GM21528 (cell line): ENCODE measurements at regions not wholly inside any gene's neighbourhood (a gene's known extent, or its start where the extent isn't known, plus 50 kb on each side); places are given as distances from the start of the nearest gene placed in this dataset.
"Not testable (repeated sequence)": the region's sequence is repeated elsewhere in the genome, so short reads cannot be mapped to it uniquely, and the experiment has no call there.

Source experiments
- ATAC-seq: cut with Tn5 transposase; IDR thresholded peaks from one replicate; pipeline ENCODE4 v1.9.1; 2021; ENCODE audit warnings: mild to moderate bottlenecking, moderate library complexity; ENCODE audit not compliant: unreplicated experiment, low FRiP score

DNA sequence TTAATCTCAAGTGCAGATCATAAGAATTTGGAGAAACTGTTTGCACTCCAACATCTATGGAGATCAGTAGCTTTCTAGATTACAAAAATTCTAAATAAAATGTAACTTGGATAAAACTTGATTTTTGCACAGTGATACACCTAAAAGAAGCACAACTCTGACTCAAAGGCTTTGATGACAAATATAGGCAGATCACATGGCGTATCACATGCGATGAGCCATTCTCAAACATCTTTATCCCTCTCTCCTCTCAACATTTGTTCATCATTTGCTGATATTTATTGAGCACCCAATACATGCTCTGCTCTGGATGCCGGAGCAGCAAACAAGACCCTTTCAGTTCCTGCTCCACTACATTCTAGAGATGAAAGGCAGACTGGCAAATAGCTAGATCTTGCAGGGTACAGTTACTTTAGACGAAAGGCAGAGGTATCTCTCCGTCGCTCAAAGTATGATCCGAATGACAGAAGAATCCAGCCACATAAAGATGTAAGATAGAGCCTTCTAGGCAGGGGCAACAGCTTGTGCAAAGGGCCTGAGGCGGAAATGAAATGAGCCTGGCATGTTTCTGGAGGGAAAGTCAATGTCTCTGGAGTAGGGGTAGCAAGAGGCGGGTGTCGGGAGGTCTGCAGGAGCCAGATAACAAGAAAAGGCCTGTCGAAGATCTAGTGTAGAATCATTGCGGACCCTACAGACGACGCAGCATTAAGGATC lies 145.8 kb upstream of the ERRFI1 start:
- no peak for ATAC-seq

DNA sequence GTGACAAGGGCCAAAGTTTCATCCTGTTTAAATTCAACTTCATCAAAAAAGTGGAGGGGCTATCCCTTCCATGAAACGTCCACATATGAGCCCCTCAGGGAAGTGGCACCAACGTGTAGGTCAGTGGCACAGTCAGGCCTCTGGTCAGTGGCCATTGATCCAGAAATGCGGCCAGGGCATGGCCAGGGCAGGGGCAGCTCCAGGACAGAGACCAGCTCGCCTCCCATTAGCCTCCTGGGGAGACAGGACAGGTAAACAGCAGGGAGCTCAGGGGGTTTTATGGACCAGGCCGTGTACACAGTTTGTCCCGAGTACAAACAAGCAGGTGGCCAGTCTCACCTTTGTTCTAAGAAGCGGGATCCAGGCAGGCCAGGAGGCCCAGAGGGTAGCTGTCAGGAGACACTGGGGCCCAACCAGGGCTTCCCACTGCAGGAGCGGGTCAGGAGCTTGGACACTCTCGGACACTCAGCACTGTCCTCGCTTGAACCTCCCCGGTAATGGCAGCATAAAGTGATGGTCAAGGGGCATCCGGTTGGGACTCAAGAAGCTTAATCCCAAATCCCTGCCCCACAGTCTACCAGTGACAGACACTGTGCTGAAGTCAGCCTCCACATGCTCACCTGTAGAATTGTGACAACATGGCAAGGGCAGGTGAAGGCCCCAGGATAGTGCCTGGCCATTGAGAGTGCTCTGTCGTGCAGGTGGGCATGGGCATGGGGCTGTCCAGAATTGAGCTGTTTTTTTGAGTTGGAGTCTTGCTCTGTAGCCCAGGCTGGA lies 144.1 kb upstream of the ERRFI1 start:
- ATAC-seq, result no peak

DNA sequence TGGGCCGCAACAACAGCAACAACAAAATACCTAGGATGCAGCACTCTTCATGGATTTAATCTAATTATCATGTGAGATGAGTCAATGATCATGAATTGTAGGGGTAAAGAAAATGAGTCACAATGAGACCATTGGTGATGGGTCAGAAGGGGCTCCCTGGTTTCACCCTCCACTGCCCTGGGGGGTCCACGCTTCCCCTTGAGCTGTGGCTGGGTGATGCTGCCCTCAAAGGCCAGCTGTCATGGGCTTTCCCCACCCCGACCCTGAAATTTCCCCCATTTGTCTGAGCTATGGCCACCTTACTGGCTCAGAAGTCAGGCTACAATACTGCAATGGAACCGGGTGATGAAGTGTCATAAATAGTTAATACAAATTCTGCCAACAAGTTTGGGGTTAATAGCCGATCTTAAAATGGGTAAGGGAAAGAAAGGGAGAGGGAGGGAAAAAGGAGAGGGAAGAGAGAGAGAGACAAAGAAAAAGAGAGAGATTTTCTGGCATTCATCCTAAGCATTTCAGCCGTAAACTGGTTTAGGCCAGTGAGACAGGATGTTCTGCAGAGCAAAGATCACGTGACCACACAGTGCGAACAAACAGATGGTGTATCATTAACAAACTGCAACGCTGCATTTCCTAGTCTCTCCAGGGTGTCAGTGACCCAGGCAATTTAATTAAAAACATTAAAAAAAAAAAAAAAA lies 143.4 kb upstream of the ERRFI1 start:
- ATAC-seq, result no peak

DNA sequence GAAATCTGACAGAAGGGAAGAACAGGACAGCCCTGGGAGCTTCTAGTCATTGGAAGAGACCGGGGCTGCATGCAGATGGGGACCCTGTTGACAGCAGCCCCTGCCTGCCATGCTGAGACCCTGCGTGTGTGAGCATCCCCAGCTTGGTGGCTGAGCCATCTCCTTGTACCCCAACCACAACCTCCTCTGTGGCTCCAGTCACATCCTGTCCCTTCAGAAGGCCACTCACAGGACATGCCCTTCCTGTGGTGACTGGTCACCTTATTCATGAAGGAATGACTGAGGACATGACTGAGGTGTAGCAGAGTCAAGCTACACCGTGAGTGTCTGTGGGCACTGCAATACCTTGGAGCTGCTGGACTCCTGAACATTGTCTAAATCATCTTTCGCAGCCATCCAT lies 141.8 kb upstream of the ERRFI1 start:
- no peak for ATAC-seq

DNA sequence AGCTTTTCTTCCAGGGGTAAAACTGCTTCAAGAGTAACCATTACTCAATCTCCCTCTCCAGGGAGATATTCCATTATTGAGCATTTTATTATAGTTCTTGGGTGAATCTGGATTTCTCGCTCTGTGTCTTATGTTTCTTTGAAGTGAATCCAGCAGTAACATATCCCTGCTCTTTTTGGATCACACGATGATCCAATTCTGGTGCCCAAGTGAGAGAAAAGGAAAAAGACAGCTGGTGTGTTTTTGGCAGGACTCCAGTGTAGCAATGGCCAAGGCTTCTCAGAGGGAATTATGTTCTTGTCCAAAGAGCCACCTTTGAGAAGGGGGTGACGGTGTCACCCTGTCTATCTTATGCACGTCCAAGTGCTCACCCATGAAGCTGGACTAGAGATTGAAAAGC lies 140.3 kb upstream of the ERRFI1 start:
- ATAC-seq, result no peak

DNA sequence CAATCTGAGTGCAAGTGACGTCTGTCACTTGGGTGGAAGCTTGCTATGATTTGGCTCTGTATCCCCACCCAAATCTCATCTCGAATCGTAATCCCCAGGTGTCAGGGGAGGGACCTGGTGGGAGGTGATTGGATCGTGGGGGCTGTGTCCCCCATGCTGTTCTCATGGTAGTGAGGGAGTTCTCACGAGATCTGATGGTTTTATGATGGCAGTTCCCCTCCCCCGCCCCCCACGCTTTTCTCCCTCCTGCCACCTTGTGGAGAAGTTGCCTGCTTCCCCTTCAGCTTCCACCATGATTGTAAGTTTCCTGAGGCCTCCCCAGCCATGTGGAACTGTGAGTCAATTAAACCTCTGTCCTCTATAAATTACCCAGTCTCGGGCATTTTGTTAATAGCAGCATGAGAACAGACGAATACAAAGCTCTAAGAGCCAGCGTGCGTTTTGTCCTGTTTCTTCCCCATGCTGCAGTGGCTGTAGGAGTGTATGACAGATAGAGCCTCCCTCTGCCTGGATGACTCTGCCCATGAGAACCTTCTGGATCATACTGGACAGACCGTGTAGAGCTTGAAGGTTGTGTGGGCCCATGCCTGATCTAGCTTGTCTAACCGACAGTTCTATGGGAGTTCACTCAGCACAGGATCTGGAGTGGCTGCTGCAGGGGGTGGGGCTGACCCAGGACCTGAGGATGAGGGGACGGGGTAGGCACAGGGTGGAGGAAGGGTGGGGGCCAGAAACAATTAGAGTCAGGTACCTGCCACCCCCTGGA lies 139.7 kb upstream of the ERRFI1 start:
- no peak for ATAC-seq

DNA sequence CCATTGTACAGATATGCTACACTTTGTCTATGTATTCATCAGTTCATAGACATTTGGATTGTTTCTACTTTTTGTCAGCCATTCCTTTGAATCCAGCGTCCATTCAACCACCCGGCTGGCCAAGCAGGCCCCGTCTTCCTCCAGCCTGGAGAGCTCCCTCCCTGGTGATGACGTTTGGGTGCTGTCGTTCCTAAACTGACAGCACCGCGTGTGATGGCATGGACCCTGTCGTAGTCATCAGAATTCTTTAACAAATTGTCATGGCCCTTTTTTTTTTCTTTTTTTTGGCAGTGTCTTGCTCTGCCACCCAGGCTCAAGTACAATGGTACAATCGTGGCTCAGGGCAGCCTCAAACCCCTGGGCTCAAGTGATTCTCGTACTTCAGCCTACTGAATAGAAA lies 138.6 kb upstream of the ERRFI1 start:
- no peak for ATAC-seq

DNA sequence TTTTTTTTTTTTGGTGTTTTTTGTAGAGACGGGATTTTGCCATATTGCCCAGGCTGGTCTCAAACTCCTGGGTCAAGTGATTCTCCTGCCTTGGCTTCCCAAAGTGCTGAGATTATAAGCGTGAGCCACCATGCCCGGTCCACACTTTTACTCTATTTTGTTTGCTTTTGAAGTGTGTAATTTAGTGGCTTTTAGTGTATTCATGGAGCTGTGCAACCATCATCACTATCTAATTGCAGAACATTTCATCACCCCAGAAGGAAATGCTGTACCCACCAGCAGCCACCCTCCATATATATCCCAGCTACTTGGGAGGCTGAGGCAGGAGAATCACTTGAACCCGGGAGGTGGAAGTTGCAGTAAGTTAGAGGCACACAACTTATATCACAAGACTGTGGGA lies 136.9 kb upstream of the ERRFI1 start:
- no peak for ATAC-seq

DNA sequence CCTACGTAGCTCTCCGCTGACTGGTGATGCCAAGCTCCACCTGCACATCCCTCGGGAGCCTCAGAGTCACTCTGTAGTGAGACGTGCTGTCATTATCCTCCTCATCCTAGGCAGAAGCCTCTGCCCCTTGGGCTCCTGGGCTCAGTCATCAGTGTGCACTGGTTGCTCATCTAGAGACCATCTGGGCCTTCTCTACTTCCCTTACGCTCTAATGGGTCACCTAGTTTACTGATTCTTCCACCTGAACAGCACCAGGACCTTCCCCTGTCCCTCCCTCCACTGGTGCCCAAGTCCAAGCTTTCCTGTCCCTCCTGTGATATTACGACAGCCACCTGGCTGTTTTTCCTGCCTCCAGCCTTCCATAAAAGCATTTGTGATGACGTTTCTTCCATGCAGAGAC lies 136.1 kb upstream of the ERRFI1 start:
- ATAC-seq, result no peak

DNA sequence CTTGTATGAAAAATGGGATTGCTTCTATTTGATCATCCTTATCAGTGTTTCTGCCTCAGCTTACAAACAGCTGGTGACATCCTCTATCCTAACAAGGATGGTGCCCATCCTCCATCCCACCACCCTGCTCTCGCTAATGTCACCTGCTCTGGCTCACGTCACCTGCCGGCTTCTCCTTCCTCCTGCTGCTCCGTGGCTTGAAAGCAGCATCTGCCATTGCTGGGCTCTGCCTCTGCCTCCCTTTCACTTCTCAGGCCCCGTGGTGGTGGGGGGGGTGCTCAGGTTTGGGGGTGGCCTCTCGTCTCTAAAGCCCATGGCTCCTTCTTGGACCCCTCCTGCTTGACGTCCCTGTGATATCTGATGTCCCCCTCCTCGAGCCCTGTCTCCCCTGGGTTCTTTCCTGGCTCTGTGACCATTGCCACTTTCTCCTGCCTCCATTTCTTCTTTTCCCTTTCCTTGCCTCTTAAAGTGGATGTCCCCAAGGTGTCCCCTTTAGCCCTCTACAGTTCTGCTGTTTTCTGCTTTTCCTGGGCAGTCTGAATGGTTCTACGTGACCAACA lies 135.5 kb upstream of the ERRFI1 start:
- ATAC-seq, result no peak

DNA sequence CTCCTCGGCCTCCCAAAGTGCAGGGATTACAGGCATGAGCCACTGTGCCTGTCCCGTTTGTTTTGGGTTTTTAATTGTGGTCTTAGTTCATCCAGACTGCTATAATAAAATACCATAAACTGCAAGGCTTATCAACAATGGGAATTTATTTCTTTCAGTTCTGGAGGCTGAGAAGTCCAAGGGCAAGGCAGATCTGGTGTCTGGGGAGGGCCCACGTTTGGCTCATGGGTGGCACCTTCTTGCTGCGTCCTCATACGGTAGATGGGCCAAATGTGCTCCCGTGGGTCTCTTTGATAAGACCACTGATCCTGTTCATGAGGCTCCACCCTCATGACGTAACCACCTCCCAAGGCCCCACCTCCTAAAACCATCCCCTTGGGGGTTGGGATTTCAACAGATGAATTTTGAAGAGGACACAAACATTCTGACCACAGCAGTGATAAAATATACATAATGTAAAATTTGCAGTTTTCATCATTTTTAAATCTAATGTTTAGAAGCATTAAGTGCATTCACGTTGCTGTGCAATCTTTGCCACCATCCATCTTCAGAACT lies 133.4 kb upstream of the ERRFI1 start:
- ATAC-seq, result no peak

DNA sequence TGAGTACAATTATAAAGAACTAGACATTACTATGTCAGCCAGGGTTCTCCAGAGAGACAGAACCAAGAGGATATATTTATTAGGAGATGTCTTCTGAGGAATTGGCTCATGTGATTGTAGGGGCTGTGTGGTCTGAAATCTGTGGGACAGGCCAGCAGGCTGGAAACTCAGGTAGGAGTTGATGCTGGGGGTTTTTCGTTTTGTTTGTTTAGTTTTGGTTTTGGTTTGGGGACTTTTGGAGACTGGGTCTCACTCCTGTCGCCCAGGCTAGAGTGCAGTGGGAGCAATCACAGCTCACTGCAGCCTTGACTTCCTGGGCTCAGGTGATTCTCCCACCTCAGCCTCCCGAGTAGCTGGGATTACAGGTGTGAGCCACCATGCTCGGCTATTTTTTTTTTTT lies 132.9 kb upstream of the ERRFI1 start:
- ATAC-seq, result no peak

DNA sequence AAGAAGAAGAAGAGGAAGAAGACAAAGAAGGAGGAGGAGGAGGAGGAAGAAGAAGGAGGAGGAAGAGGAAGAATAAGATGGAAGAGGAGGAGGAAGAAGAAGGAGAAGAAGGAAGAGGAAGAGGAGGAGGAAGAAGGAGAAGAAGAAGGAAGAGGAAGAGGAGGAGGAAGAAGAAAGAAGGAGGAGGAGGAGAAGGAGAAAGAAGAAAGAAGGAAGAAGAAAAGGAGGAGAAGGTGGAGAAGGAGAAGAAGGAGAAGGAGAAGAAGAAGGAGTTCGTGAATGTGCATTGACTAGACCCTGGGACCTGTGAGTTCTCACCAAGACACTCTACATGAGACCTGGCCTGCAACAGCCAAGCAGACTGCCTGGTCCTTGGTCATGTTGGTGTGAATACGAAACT lies 131.7 kb upstream of the ERRFI1 start:
- ATAC-seq, result no peak

DNA sequence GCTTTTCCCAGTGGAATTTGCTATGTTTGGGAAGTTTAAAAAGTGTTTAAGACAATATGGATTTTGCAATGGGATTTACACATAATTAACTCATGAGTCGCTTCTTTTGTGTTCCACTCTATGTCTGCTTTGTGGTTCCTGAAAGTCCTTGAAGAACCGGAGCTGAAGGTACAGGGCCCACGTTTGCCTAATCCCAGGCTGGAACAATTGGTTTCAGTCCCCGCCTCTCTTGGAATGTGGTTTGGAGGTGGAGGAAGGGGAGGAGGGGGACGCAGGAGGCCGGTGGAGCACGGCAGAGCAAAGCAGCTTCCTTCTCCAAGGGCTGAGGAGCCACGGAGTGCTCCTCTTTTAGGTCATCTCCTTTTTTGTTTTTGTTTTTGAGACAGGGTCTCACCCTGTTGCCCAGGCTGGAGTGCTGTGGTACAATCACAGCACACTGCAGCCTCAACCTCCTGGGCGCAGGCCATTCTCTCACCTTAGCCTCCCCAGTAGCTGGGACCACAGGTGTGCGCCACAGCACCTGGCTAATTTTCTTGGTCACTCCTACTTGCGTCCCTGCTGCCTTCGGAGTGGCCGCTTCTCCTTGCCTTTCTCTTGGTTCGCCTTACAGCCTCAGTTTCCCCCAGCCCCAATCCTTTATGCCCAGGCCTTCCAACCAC lies 129.5 kb upstream of the ERRFI1 start:
- no peak for ATAC-seq

DNA sequence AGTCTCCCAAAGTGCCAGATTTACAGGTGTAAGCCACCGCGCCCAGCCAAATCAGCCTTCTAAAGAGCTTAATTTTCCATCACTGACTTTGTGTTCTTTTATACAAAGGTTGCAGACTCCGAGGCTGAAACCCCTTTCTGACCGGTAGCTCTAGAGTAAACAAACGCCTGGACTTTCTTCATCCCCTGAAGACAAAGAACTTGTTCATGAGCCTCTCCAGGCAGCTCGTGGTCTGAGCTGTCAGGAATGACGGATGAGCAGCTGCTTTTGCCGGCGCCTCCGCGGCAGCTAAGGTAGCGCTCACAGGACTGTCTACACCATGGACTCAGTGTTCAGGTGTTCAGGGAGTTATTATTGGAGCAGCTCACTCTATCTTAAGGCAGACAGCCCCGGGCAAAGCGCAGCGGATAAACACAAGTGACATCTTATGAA lies 128.5 kb upstream of the ERRFI1 start:
- no peak for ATAC-seq

DNA sequence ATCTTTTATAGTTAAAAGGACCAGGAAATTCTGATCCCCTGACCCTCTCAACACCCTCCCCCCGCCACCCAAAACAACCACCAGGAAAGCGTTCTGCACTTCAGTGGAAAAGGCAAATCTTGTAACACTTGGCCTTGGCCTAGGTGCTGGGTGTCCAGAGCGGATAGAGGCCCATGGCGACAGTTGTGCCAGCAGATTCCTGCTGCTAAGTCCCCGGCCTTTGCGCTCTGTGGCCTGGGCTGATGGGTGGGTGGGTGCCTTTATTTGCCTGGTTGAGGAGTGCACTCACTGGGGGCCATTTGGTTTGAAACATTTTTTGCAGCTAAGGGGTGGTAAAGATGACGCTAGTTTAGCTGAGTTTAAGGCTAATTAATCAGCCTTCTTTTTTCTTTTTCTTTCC lies 127.9 kb upstream of the ERRFI1 start:
- ATAC-seq, result no peak

DNA sequence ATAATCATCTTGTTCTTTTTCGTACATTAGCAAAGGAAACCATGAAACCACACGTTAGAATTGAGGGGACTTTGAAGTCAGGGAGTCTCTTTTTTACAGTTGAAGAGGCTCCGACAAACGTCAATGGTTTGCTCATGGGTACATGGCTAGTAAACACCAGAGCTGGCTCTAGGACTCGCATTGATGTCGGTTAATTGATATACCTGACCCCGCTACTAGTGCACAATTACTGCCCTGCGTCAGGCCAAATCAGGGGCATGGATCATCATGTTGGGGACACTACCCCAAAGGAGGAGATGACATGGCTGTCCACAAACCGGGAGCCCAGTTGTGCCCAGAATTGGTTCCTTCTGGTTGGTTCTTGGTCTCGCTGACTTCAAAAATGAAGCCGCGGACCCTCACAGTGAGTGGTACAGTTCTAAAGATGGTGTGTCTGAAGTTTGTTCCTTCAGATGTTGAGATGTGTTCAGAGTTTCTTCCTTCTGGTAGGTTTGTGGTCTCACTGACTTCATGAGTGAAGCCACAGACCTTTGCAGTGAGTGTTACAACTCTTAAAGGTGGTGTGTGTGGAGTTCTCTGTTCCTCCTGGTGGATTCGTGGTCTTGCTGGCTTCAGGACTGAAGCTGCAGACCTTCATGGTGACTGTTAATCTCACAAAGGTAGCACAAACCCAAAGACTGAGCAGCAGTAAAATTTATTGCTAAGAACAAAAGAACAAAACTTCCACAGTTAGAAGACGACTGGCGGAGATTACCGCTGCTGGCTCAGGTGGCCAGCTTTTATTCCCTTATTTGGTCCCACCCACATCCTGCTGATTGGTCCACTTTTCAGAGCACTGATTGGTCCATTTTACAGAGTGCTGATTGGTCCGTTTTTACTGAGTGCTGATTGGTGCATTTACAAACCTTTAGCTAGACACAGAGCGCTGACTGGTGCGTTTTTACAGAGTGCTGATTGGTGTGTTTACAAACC lies 126.9 kb upstream of the ERRFI1 start:
- ATAC-seq, result no peak

DNA sequence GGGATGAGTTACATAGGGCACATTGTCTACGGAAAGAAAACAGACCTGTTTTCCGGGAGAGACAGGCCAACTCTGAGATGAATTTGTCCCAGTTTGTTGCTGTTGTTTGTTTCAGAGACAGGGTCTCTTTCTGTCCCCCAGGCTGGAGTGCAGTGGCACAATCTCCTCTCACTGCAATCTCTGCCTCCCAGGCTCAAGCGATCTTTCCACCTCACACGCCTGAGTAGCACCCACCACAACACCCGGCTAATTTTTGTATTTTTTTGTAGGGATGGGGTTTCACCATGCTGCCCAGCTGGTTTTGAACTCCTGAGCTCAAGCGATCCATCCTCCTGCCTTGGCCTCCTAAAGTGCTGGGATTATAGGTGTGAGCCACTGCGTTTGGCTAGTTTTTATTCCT lies 125.5 kb upstream of the ERRFI1 start:
- no peak for ATAC-seq

DNA sequence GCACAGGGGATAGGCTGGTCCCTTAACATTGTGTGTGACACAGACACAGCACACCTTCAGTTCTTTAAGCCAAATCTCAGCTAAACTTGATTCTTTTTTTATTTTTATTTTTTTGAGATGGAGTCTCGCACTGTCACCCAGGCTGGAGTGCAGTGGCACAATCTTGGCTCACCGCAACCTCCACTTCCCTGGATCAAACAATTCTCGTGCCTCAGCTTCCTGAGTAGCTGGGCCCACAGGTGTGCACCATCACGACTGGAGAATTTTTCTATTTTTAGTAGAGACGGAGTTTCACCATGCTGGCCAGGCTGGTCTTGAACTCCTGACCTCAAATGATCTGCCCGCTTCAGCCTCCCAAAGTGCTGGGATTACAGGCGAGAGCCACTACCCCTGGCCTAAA lies 123.6 kb upstream of the ERRFI1 start:
- ATAC-seq, result not testable (repeated sequence)
